ENCODE measurements at regions not wholly inside any gene's neighbourhood (a gene's known extent, or its start where the extent isn't known, plus 50 kb on each side); places are given as distances from the start of the nearest gene placed in this dataset.

- WGBS, 4 donors: 78 to 99% (median 92%) methylated on average over 4 of the region's 4 CpGs
- Histone ChIP-seq H3K9me3 (no peaks in the 10 kb centered on the region), H3K27me3 (no peaks in the 10 kb centered on the region), H3K4me3 (no peak overlapping the region), H3K27ac (no peak overlapping the region), H3K36me3 (no peaks in the 10 kb centered on the region), H3K4me1 (no peaks in the 10 kb centered on the region)
- intact Hi-C loops (cut with DNase I): no loop called here
- DNase-seq (no peak), ATAC-seq (no peak)
- TF ChIP-seq POLR2A (IDR thresholded peaks at IDR 0.05) (no peak), CTCF (IDR thresholded peaks at IDR 0.05) (no peak)
Observed at GRCh38 chr6:22435151-22435550, 134.2 kb upstream of the HDGFL1 start.

GRCh38 chr6:22436134-22436533, 133.2 kb upstream of the HDGFL1 start:
- ATAC-seq (no peak), DNase-seq (no peak)
- intact Hi-C loops (cut with DNase I): no loop called here
- Histone ChIP-seq H3K9me3 (no peaks in the 10 kb centered on the region), H3K27ac (no peak overlapping the region), H3K27me3 (no peaks in the 10 kb centered on the region), H3K4me3 (no peak overlapping the region), H3K4me1 (no peaks in the 10 kb centered on the region), H3K36me3 (no peaks in the 10 kb centered on the region)
- 93 to 97% (median 96%) methylated on average over 2 of the region's 2 CpGs for WGBS, 4 donors
- TF ChIP-seq POLR2A (IDR thresholded peaks at IDR 0.05): no peak
- TF ChIP-seq CTCF (IDR thresholded peaks at IDR 0.05): no peak

GRCh38 chr6:22437665-22438064, 131.7 kb upstream of the HDGFL1 start:
- ATAC-seq: no peak
- no peaks in the 10 kb centered on the region for H3K36me3 ChIP-seq
- intact Hi-C loops (cut with DNase I): no loop called here

GRCh38 chr6:22442826-22443225, 126.5 kb upstream of the HDGFL1 start:
- TF ChIP-seq CTCF (IDR thresholded peaks at IDR 0.05) (no peak), POLR2A (IDR thresholded peaks at IDR 0.05) (no peak)
- H3K36me3 ChIP-seq: no peaks in the 10 kb centered on the region
- no peaks in the 10 kb centered on the region for H3K27me3 ChIP-seq
- intact Hi-C loops (cut with DNase I): no loop called here
- H3K9me3 ChIP-seq: no peaks in the 10 kb centered on the region
- H3K4me3 ChIP-seq: no peak overlapping the region
- WGBS, 4 donors: 51 to 76% (median 59%) methylated on average over 1 of the region's 1 CpG
- peak in 3 of 4 donors; percentile 35 to 53 (median 36) for ATAC-seq
- no peak for DNase-seq
- H3K4me1 ChIP-seq: peaks cover 4 to 35% (median 19%) of the 10 kb centered on the region in 12 donors
- H3K27ac ChIP-seq: peak overlapping the region in 1 of 12 donors; percentile 54

More at GRCh38 chr6:22437665-22438064, 131.7 kb upstream of the HDGFL1 start:
- H3K4me1 ChIP-seq: peaks cover 0 to 5% (median 0%) of the 10 kb centered on the region in 12 donors
- WGBS, 4 donors: 96 to 100% (median 97%) methylated on average over 1 of the region's 1 CpG
- no peak overlapping the region for H3K4me3 ChIP-seq
- H3K9me3 ChIP-seq: no peaks in the 10 kb centered on the region
- TF ChIP-seq CTCF (IDR thresholded peaks at IDR 0.05) (no peak), POLR2A (IDR thresholded peaks at IDR 0.05) (no peak)
- H3K27ac ChIP-seq: no peak overlapping the region
- no peaks in the 10 kb centered on the region for H3K27me3 ChIP-seq
- no peak for DNase-seq
